GM19438 (cell line): ENCODE measurements at regions not wholly inside any gene's neighbourhood (a gene's known extent, or its start where the extent isn't known, plus 50 kb on each side); places are given as distances from the start of the nearest gene placed in this dataset.

Experiments
- ATAC-seq: cut with Tn5 transposase; IDR thresholded peaks from one replicate; pipeline ENCODE4 v1.9.1; 2021; ENCODE audit warnings: low read depth; ENCODE audit not compliant: unreplicated experiment

DNA sequence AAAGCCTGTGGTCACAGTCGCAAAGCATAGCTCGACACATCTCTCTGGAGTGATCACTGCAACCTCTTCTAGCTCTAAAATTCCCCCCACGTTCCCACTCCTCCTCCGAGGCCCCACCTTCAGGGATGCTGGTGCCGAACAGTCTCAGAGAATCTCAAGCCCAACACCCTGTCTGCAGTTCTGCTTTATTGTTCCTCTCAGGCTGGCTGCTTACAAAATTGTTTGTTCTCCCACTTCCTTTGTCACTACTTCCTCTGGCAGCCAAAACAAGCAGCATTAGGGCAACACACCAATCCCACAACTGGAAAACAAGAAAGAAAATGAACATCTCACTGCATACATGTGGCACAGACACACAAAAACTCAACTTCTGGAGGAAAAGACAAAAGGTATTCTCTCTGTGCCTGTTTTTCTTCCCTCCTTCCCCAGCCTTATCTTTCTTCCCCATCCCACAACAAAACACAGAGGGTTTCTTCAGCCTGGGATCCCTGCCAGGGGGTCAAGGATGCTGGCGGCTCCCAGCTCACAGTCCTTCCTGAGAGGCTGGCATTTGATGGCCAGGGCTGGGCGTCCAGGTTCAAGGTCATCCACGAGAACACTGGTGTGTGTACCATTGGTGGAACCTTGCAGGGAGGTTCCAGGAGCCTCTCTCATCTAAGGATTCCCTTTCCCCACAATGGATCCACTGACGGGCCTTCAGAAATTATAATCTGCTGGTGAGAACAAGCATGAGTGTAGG, 108.4 kb downstream of the TMCO5A start:
- ATAC-seq = no peak

GRCh38 chr15:38046257-38047051, 112.0 kb downstream of the TMCO5A start:
- ATAC-seq = no peak

DNA sequence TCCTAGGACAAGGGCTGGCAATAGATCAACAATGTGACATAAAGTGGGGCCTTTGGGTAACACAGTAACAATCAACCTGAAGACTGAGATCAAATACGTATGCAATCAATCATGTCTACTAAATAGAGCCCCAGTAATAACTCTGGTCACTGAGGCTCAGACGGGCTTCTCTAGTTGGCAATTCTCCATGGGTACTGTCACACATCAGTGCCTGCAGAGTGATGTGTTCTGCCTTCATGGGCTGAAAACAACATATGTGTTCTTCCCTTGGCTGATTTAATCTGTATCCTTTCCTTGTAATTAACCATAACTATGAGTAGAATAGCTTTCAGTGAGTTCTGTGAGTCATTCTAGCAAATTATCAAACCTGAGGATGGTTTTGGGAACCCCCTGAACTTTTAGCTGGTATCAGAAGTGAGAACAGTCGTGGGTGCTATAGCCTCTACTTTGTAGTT, 113.6 kb downstream of the TMCO5A start:
- no peak for ATAC-seq

GRCh38 chr15:38049891-38050290, 115.5 kb downstream of the TMCO5A start:
- no peak for ATAC-seq

DNA sequence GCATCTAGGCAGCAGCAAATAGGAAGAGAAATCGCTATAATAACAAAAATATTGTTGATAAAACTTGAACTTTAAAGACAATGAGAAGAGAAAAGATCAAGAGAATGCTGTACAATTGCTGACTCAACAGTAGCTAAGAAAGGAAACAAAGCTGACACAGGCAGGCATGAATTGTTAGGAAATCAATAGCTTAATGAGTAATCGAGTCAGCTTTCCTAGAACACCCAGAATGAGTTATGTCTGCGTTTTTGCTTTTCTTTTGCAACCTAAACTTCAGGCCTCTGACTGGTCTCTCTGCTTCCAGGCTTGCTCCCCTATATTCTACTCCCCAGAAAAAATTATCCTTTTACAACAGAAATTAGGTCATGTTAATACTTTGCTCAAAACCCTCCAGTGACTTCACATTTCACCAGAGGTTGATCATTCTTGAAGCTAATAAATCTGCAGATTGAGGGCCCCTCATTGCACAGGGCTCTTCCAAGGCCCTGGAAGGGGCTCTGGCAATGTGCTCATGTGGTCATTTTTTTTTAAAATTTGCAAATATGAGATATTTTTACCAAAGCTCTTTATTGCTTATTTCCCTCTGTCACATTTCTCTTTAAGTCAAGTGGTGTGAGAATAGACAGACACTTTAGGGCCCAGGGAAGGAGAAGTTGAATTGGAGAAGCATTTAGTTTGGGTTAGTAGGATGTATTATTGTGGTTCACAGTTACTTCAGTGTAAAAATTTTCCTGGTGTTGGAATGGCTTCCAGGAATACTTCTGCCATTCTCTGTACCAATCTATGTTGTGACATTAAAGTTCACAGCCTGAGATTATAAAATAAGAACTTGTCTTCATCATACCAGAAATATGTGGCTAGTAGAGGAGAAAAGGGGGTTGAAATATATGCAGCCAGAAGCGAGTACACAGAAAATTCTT, 116.3 kb downstream of the TMCO5A start:
- no peak for ATAC-seq

GRCh38 chr15:38053205-38053604, 118.8 kb downstream of the TMCO5A start:
- no peak for ATAC-seq

- no peak for ATAC-seq
Measured at GRCh38 chr15:38053776-38054175, 119.3 kb downstream of the TMCO5A start.

DNA sequence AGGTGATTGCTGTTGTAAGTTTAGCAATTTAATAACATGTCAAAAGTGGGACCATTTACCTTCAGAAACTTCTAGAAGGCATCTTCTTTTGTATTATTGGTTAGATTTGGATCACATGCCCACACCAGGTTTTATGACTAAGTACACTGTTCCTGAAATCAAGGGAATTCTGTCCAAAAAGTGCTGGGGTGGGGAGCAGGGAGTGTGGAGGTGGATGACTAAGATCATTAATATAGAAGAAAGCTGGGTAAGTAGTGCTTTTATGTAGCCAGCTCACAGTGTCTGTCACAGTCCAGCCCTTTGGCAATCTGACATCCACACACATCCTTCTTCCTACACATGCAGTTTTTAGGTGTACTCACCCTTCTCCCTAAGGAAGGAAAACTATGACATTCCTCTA, 120.0 kb downstream of the TMCO5A start:
- ATAC-seq = no peak

GRCh38 chr15:38058596-38059075, 124.2 kb downstream of the TMCO5A start:
- no peak for ATAC-seq

DNA sequence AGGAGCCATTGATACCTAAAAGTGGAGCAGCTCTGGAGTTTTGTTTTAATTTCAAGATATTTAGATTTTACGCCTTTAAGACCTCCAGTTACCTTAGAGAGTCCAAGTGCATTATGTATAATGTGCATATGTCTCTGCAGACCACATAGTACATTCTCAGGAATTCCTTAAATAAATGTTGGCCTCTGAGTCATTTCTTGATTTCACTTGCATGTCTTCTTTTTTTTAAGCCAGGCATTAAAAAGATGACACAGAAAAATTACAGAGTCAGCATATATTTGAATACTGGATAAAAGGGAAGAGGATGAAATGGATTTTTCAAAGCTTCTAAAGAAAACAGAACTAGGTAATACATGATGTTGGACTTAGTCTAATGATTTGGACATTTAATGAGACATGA, 125.2 kb downstream of the TMCO5A start:
- no peak for ATAC-seq

- no peak for ATAC-seq
Measured at GRCh38 chr15:38061856-38062649, 127.6 kb downstream of the TMCO5A start.

- ATAC-seq = no peak
Measured at GRCh38 chr15:38062696-38063095, 128.3 kb downstream of the TMCO5A start.

DNA sequence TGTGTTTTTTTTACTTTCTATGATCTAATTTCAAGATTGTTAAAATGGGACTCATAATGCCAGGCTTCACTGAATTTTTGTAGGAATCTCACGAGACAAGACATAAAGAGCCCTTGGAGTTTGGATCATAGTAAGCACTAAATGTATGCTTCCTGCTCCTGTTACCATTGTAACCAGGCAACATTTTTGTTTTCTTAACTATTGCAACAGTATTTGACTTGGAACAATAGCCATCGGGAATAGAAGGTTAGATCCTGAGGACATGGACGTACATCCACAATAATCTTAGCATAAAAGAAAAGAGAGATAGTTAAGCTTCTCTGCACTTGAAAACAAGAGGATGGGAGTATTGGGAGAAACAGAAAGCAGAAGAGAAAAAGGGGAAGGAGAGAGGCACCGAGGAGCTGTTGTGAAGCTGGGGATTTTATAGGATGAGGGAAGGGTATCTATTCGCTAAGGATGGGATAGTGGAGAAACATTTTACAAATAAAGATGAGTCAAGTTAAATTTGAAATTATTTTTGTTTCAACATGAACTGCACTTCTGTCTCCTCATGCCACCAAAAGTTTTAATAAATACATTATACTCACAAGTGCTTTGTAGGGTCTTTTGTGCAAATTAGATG, 131.4 kb downstream of the TMCO5A start:
- no peak for ATAC-seq

DNA sequence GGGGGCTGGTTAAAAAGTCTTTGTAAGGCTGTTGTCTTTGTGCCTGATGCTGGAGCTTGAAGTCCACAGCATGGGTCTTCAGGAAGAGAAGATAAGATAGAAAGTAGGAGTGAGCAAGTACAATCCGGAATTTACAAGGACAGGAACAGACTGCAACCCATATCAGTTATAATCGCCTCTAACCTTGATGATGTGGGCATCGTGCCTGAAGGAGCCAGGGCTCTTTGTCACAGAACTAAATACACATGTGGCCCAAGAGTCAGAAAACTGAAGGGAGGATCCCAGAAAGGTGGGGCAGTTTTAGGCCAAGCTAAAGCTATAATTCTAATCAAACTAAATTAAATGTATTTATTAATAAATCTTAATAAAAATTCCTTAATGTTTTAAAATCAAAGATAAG, 132.2 kb downstream of the TMCO5A start:
- ATAC-seq = no peak

- ATAC-seq = peak; percentile 79
Measured at GRCh38 chr15:38068626-38069391, 134.4 kb downstream of the TMCO5A start.

DNA sequence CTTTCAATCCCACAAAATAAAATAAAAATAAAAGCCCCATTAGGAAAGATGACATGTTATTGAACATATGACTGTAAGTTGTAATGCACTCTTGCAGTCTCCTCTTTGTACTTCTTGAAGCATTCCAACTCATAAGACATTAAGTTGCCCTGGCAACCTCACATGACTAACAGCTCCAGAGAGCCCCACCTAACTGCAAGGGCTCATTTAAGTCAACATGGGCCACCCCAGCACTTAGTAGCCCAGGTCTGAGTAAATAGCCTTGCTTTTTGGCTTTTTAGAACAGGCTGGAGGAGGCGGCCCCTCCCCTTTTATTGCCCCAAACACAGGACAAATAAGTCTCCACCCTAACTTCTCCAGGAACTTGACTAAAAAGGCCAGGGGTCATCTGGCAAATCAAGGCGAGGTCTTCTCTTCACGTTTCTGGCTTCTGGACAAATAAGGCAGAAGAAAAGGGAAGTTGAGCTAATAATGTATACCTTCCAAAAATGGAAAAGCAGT, 135.1 kb downstream of the TMCO5A start:
- ATAC-seq = no peak

DNA sequence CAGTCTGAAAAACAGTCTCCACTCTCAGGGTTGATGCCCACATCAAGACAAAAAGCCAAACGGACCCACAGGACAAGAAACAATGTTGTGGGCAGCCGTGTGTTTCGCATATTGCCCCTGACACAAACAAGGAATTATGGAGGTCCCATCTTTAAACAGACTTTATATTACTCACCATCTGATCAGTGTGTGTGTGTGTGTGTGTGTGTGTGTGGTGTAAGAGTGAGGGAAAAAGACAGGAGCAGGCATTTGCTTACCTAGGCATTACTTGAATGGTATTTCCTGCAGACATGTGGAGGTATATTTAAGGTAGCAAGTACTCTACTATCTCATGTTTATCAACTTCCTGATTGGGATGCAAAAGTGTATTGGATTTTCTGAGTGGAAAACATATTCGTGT, 136.3 kb downstream of the TMCO5A start:
- no peak for ATAC-seq

- no peak for ATAC-seq
Measured at GRCh38 chr15:38071211-38071972, 137.0 kb downstream of the TMCO5A start.
